CD4-positive, alpha-beta T cell (primary cell): ENCODE measurements at regions not wholly inside any gene's neighbourhood (a gene's known extent, or its start where the extent isn't known, plus 50 kb on each side); places are given as distances from the start of the nearest gene placed in this dataset.

Experiments used
- ATAC-seq: fragments of 200-7000 bp; cut with Tn5 transposase; one replicate; pipeline ENCODE4 v1.10.0; 2022; ENCODE audit warnings: mild to moderate bottlenecking; ENCODE audit not compliant: poor library complexity
- CTCF ChIA-PET: fragments of 350-600 bp; sonication (Branson Sonifier 250); formaldehyde crosslinking; loops from one replicate; lab custom pipeline; 2021; ENCODE audit warnings: antibody characterized with exemption, inconsistent platforms; lab: Charles Lee
- POLR2A ChIA-PET: fragments of 350-600 bp; sonication (Branson Sonifier 250); formaldehyde crosslinking; loops from one replicate; lab custom pipeline; 2021; ENCODE audit warnings: antibody characterized with exemption, inconsistent platforms; lab: Charles Lee
- DNase-seq, 14 experiments: peaks; one replicate each; pipeline ENCODE4 v3.0.0-alpha.2; 2013 to 2020; ENCODE audit warnings: mixed read lengths in 2 of 14
- H3K27ac ChIP-seq, 2 donors: one replicate each; pipeline versions ENCODE4 v1.5.1 to v1.7.0; 2013; ENCODE audit warnings: low read length in 2 of 2, low read depth in 1 of 2, mild to moderate bottlenecking in 1 of 2
- H3K27me3 ChIP-seq, 2 experiments: 1 replicate in 1 of 2; 2 replicates in 1 of 2; pipeline versions ENCODE4 v1.6.1 to v1.7.0; 2013; ENCODE audit warnings: low read length in 2 of 2, control low read depth in 1 of 2, mild to moderate bottlenecking in 1 of 2, moderate library complexity in 1 of 2; ENCODE audit not compliant: insufficient read depth in 2 of 2, control insufficient read depth in 1 of 2
- H3K36me3 ChIP-seq: one replicate; pipeline ENCODE4 v1.6.1; 2013; ENCODE audit warnings: low read length, control low read depth; ENCODE audit not compliant: insufficient read depth
- H3K4me1 ChIP-seq: one replicate; pipeline ENCODE4 v1.6.1; 2013; ENCODE audit warnings: low read length, control low read depth; ENCODE audit not compliant: insufficient read depth
- H3K4me3 ChIP-seq: one replicate; pipeline ENCODE4 v1.5.1; 2013; ENCODE audit warnings: mild to moderate bottlenecking, low read length, moderate library complexity
- H3K9me3 ChIP-seq, 2 experiments: 1 replicate in 1 of 2; 2 replicates in 1 of 2; pipeline versions ENCODE4 v1.6.1 to v1.7.0; 2013; ENCODE audit warnings: low read length in 2 of 2, mild to moderate bottlenecking in 2 of 2, control low read depth in 1 of 2, moderate library complexity in 1 of 2; ENCODE audit not compliant: control insufficient read depth in 1 of 2, insufficient read depth in 1 of 2
- H3K27ac Mint-ChIP-seq: one replicate; pipeline ENCODE4 v1.8.0; 2020; ENCODE audit warnings: mixed read lengths
- H3K27me3 Mint-ChIP-seq: one replicate; pipeline ENCODE4 v1.8.0; 2021; ENCODE audit warnings: mixed read lengths
- H3K36me3 Mint-ChIP-seq: one replicate; pipeline ENCODE4 v1.8.0; 2021; ENCODE audit warnings: low read depth, mixed read lengths
- H3K4me1 Mint-ChIP-seq: one replicate; pipeline ENCODE4 v1.8.0; 2021; ENCODE audit warnings: low read depth, mixed read lengths
- H3K4me3 Mint-ChIP-seq: one replicate; pipeline ENCODE4 v1.8.0; 2020; ENCODE audit warnings: mild to moderate bottlenecking, mixed read lengths
- H3K9me3 Mint-ChIP-seq: one replicate; pipeline ENCODE4 v1.8.0; 2020; ENCODE audit warnings: mixed read lengths
- intact Hi-C, 2 experiments: fragments of 100-400 bp; cut with DNase I in 1 of 2; cut with micrococcal nuclease in 1 of 2; formaldehyde crosslinking; loops; one replicate each; pipeline versions ENCODE4 v1.15.1 to v1.9.0; 2023 to 2025; cut with DNase I, micrococcal nuclease
- TF ChIP-seq, protein P1 (sequence below): fragments of 200-600 bp; IDR thresholded peaks from one replicate; pipeline ENCODE4 v1.8.0; 2022; ENCODE audit warnings: antibody characterized with exemption, mild to moderate bottlenecking

DNA sequence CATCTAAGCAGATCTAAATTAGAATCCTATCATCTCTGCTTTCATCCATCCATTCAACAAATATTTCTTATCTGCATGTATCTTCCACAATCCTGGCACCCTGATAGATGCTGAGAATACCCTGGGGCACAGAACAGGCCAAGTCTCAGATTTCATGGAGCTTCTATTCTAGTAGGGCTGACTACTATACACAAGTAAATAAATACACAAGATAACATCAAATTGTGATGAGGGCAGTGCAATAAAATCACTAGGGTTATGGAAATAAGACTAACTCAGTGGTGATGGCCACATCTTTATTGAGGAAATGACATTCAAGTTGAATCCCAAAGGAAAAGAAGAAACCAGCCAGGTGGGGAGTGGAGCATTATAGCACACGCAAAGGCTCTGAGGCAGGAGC lies 138.4 kb upstream of the GLRA1 start:
- no peaks in the 10 kb centered on the region for H3K4me1 ChIP-seq
- no peaks in the 10 kb centered on the region for H3K27me3 Mint-ChIP-seq
- DNase-seq, result no peak
- no peak overlapping the region for H3K27ac ChIP-seq
- no peaks in the 10 kb centered on the region for H3K9me3 Mint-ChIP-seq
- no peaks in the 10 kb centered on the region for H3K9me3 ChIP-seq
- TF ChIP-seq, protein P1, sequence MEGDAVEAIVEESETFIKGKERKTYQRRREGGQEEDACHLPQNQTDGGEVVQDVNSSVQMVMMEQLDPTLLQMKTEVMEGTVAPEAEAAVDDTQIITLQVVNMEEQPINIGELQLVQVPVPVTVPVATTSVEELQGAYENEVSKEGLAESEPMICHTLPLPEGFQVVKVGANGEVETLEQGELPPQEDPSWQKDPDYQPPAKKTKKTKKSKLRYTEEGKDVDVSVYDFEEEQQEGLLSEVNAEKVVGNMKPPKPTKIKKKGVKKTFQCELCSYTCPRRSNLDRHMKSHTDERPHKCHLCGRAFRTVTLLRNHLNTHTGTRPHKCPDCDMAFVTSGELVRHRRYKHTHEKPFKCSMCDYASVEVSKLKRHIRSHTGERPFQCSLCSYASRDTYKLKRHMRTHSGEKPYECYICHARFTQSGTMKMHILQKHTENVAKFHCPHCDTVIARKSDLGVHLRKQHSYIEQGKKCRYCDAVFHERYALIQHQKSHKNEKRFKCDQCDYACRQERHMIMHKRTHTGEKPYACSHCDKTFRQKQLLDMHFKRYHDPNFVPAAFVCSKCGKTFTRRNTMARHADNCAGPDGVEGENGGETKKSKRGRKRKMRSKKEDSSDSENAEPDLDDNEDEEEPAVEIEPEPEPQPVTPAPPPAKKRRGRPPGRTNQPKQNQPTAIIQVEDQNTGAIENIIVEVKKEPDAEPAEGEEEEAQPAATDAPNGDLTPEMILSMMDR, result no peak
- no peaks in the 10 kb centered on the region for H3K36me3 ChIP-seq
- no peak for ATAC-seq
- H3K36me3 Mint-ChIP-seq, result no peaks in the 10 kb centered on the region
- ChIA-PET POLR2A (no interaction called here), CTCF (no interaction called here)
- intact Hi-C loops, result no loop called here
- no peak overlapping the region for H3K27ac Mint-ChIP-seq
- no peaks in the 10 kb centered on the region for H3K4me1 Mint-ChIP-seq
- no peak overlapping the region for H3K4me3 ChIP-seq
- no peaks in the 10 kb centered on the region for H3K27me3 ChIP-seq
- H3K4me3 Mint-ChIP-seq, result no peak overlapping the region

DNA sequence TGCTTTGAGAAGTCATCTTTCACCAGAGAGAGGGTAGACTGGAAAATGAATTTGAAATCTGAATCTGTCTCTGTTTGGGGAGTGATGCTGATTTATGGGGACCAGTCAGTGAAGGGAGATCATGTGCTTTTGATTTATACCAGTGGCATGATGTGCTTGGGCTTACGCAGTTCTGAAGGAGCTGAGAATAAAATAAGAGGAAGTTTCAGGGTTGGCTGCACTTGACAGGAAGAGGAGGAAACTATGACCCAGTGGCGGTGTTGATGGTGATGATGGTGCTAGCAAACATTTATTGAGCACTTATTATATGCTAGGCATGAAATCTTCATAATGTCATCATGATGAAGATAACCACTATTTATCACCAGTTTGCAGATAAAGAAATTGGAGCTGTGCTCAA lies 136.4 kb upstream of the GLRA1 start:
- TF ChIP-seq, protein P1, result no peak
- CTCF ChIA-PET, result no interaction called here
- Histone ChIP-seq H3K9me3 (no peaks in the 10 kb centered on the region), H3K4me1 (no peaks in the 10 kb centered on the region), H3K27ac (no peak overlapping the region), H3K36me3 (no peaks in the 10 kb centered on the region), H3K27me3 (no peaks in the 10 kb centered on the region), H3K4me3 (no peak overlapping the region)
- Mint-ChIP-seq H3K9me3 (no peaks in the 10 kb centered on the region), H3K4me1 (no peaks in the 10 kb centered on the region), H3K27me3 (no peaks in the 10 kb centered on the region), H3K4me3 (no peak overlapping the region), H3K36me3 (no peaks in the 10 kb centered on the region), H3K27ac (no peak overlapping the region)
- DNase-seq (no peak), ATAC-seq (no peak)
- POLR2A ChIA-PET, result no interaction called here
- intact Hi-C loops, result no loop called here

DNA sequence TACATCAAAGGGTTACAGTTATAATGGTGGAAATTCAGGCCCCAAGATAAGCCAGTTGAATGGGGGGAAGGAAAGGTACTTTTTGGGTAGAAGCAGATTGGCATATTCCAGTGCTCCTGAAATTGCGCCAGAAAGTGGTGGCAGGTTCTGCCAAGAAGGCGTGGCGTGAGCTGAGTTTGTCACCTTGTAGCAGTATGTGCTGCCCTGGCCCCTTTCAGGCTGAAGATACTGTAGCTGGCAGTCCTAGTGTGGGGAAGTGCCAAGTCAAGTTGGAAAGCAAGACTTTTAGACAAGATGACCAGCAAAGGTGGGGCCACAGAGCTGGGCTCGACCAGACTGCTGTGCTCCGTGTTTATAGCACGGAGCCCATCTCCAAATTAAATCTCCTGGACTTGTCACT lies 133.6 kb upstream of the GLRA1 start:
- CTCF ChIA-PET, result no interaction called here
- DNase-seq (no peak), ATAC-seq (no peak)
- Mint-ChIP-seq H3K27me3 (no peaks in the 10 kb centered on the region), H3K4me1 (no peaks in the 10 kb centered on the region), H3K36me3 (no peaks in the 10 kb centered on the region), H3K4me3 (no peak overlapping the region), H3K9me3 (peaks cover 2% of the 10 kb centered on the region), H3K27ac (no peak overlapping the region)
- intact Hi-C loops, result no loop called here
- Histone ChIP-seq H3K9me3 (no peaks in the 10 kb centered on the region), H3K27me3 (no peaks in the 10 kb centered on the region), H3K36me3 (no peaks in the 10 kb centered on the region), H3K4me1 (no peaks in the 10 kb centered on the region), H3K4me3 (no peak overlapping the region), H3K27ac (no peak overlapping the region)
- TF ChIP-seq, protein P1, result no peak
- POLR2A ChIA-PET, result no interaction called here
